HEK293 (cell line): ENCODE measurements at regions not wholly inside any gene's neighbourhood (a gene's known extent, or its start where the extent isn't known, plus 50 kb on each side); places are given as distances from the start of the nearest gene placed in this dataset.

Experiments used
- CTCF ChIA-PET: fragments of 350-600 bp; formaldehyde crosslinking; extraction: SDS; loops from one replicate; lab custom pipeline; 2021; ENCODE audit warnings: antibody characterized with exemption; lab: Yijun Ruan, JAX
- POLR2A ChIA-PET: fragments of 300-600 bp; formaldehyde crosslinking; extraction: SDS; loops from one replicate; lab custom pipeline; 2020; ENCODE audit warnings: antibody characterized with exemption, inconsistent platforms; lab: Yijun Ruan, JAX
- H3K27ac ChIP-seq: fragments of 200-500 bp; sonication (Bioruptor generic); 2 replicates; pipeline ENCODE4 v1.5.1; 2014; ENCODE audit warnings: low read depth, low read length, control low read depth, inconsistent platforms; ENCODE audit errors: extremely low read depth
- H3K36me3 ChIP-seq, 2 experiments: fragments of 200-500 bp in 1 of 2; sonication (Bioruptor generic) in 1 of 2; 1 replicate in 1 of 2; 2 replicates in 1 of 2; pipeline ENCODE4 v1.5.1; 2014 to 2017; ENCODE audit warnings: inconsistent platforms in 2 of 2, low read length in 2 of 2; ENCODE audit not compliant: control insufficient read depth in 2 of 2, insufficient read depth in 1 of 2
- H3K4me1 ChIP-seq: fragments of 200-500 bp; sonication (Bioruptor generic); 2 replicates; pipeline ENCODE4 v1.5.1; 2014; ENCODE audit warnings: mild to moderate bottlenecking, low read length, inconsistent platforms; ENCODE audit not compliant: control insufficient read depth, insufficient read depth
- H3K4me3 ChIP-seq: 2 replicates; pipeline ENCODE4 v1.5.1; 2011; ENCODE audit warnings: low read depth, mild to moderate bottlenecking, control low read depth, low read length, moderate library complexity
- H3K9me3 ChIP-seq: fragments of 200-500 bp; sonication (Bioruptor generic); 2 replicates; pipeline ENCODE4 v1.5.1; 2014; ENCODE audit warnings: low read depth, low read length, inconsistent platforms; ENCODE audit not compliant: control insufficient read depth, insufficient read depth
- KLF1 ChIP-seq: fragments of 450-650 bp; formaldehyde crosslinking; IDR thresholded peaks from 2 replicates; pipeline ENCODE4 v1.5.1; 2016; ENCODE audit warnings: missing biosample characterization, missing genetic modification characterization
- KLF16 ChIP-seq: fragments of 450-650 bp; formaldehyde crosslinking; IDR thresholded peaks from 2 replicates; pipeline ENCODE4 v1.5.1; 2017; ENCODE audit warnings: missing biosample characterization, missing genetic modification characterization
- PRDM1 ChIP-seq: fragments of 450-650 bp; formaldehyde crosslinking; IDR thresholded peaks from 2 replicates; pipeline ENCODE4; 2016; ENCODE audit warnings: missing biosample characterization, missing genetic modification characterization
- RBAK ChIP-seq: fragments of 450-650 bp; formaldehyde crosslinking; IDR thresholded peaks from 2 replicates; pipeline ENCODE4 v1.5.1; 2016; ENCODE audit warnings: missing biosample characterization, missing genetic modification characterization
- SCRT2 ChIP-seq: fragments of 450-650 bp; formaldehyde crosslinking; IDR thresholded peaks from 2 replicates; pipeline ENCODE4 v1.5.1; 2016; ENCODE audit warnings: missing biosample characterization, missing genetic modification characterization
- SP2 ChIP-seq: fragments of 450-650 bp; formaldehyde crosslinking; IDR thresholded peaks from 2 replicates; pipeline ENCODE4 v1.5.1; 2016; ENCODE audit warnings: missing biosample characterization, missing genetic modification characterization
- TCF7L2 ChIP-seq: IDR thresholded peaks from 2 replicates; pipeline ENCODE4 v1.6.1; 2011; ENCODE audit warnings: low read depth, mild to moderate bottlenecking, inconsistent platforms, low read length, moderate library complexity, borderline replicate concordance
- YY2 ChIP-seq: fragments of 450-650 bp; formaldehyde crosslinking; IDR thresholded peaks from 2 replicates; pipeline ENCODE4 v1.5.1; 2016; ENCODE audit warnings: missing biosample characterization, missing genetic modification characterization
- ZFP41 ChIP-seq: fragments of 450-650 bp; formaldehyde crosslinking; IDR thresholded peaks from 2 replicates; pipeline ENCODE4 v1.5.1; 2016; ENCODE audit warnings: missing biosample characterization, missing genetic modification characterization, borderline replicate concordance
- ZNF112 ChIP-seq: fragments of 450-650 bp; formaldehyde crosslinking; IDR thresholded peaks from 2 replicates; pipeline ENCODE4 v1.5.0; 2017; ENCODE audit warnings: missing biosample characterization, missing genetic modification characterization
- ZNF16 ChIP-seq: fragments of 450-650 bp; formaldehyde crosslinking; IDR thresholded peaks from 2 replicates; pipeline ENCODE4 v1.5.1; 2016; ENCODE audit warnings: low read depth, missing biosample characterization, missing genetic modification characterization
- ZNF311 ChIP-seq: fragments of 450-650 bp; formaldehyde crosslinking; IDR thresholded peaks from 2 replicates; pipeline ENCODE4 v1.5.1; 2017; ENCODE audit warnings: missing biosample characterization, missing genetic modification characterization, borderline replicate concordance
- ZNF350 ChIP-seq: fragments of 450-650 bp; formaldehyde crosslinking; IDR thresholded peaks from 2 replicates; pipeline ENCODE4 v1.5.0; 2017; ENCODE audit warnings: missing biosample characterization, mild to moderate bottlenecking, missing genetic modification characterization
- ZNF423 ChIP-seq: fragments of 450-650 bp; formaldehyde crosslinking; IDR thresholded peaks from 2 replicates; pipeline ENCODE4 v1.5.1; 2016; ENCODE audit warnings: missing biosample characterization, missing genetic modification characterization
- ZNF521 ChIP-seq: fragments of 450-650 bp; formaldehyde crosslinking; IDR thresholded peaks from 2 replicates; pipeline ENCODE4 v1.5.1; 2017; ENCODE audit warnings: missing biosample characterization, mild to moderate bottlenecking, missing genetic modification characterization
- ZNF529 ChIP-seq: fragments of 450-650 bp; formaldehyde crosslinking; IDR thresholded peaks from 2 replicates; pipeline ENCODE4 v1.5.1; 2017; ENCODE audit warnings: missing genetic modification characterization, missing biosample characterization; ENCODE audit not compliant: insufficient replicate concordance
- ZNF623 ChIP-seq: fragments of 450-650 bp; formaldehyde crosslinking; IDR thresholded peaks from 2 replicates; pipeline ENCODE4 v1.5.1; 2016; ENCODE audit warnings: missing biosample characterization, missing genetic modification characterization
- ZNF629 ChIP-seq: fragments of 450-650 bp; formaldehyde crosslinking; IDR thresholded peaks from 2 replicates; pipeline ENCODE4 v1.5.1; 2017; ENCODE audit warnings: missing biosample characterization, missing genetic modification characterization
- ZNF670 ChIP-seq: fragments of 450-650 bp; formaldehyde crosslinking; IDR thresholded peaks from 2 replicates; pipeline ENCODE4 v1.5.1; 2016; ENCODE audit warnings: missing biosample characterization, missing genetic modification characterization, low read depth
- ZNF747 ChIP-seq: fragments of 450-650 bp; formaldehyde crosslinking; IDR thresholded peaks from 2 replicates; pipeline ENCODE4 v1.5.1; 2016; ENCODE audit warnings: missing biosample characterization, missing genetic modification characterization
- ZNF830 ChIP-seq: fragments of 450-650 bp; IDR thresholded peaks from 2 replicates; pipeline ENCODE4 v1.5.0; 2018; ENCODE audit warnings: missing biosample characterization, missing genetic modification characterization, low read depth, mild to moderate bottlenecking, moderate library complexity
- ZSCAN30 ChIP-seq: fragments of 450-650 bp; IDR thresholded peaks from 2 replicates; pipeline ENCODE4 v1.5.1; 2018; ENCODE audit warnings: missing biosample characterization, mild to moderate bottlenecking, missing genetic modification characterization, moderate library complexity
- TF ChIP-seq, protein P1 (sequence below): fragments of 450-650 bp; IDR thresholded peaks from 2 replicates; pipeline ENCODE4 v1.5.1; 2018; ENCODE audit warnings: missing biosample characterization, mild to moderate bottlenecking, missing genetic modification characterization
- TF ChIP-seq, protein P2 (sequence below): fragments of 450-650 bp; formaldehyde crosslinking; IDR thresholded peaks from 2 replicates; pipeline ENCODE4 v1.5.1; 2017; ENCODE audit warnings: missing biosample characterization, missing genetic modification characterization
- TF ChIP-seq, protein P3 (sequence below): fragments of 450-650 bp; formaldehyde crosslinking; IDR thresholded peaks from 2 replicates; pipeline ENCODE4 v1.5.1; 2016; ENCODE audit warnings: missing biosample characterization, missing genetic modification characterization
- TF ChIP-seq, protein P4 (sequence below): fragments of 450-650 bp; formaldehyde crosslinking; IDR thresholded peaks from 2 replicates; pipeline ENCODE4 v1.5.1; 2017; ENCODE audit warnings: missing biosample characterization, missing genetic modification characterization
- TF ChIP-seq, protein P5 (sequence below): fragments of 450-650 bp; formaldehyde crosslinking; IDR thresholded peaks from 2 replicates; pipeline ENCODE4 v1.5.1; 2016; ENCODE audit warnings: missing biosample characterization, missing genetic modification characterization, low read depth
- TF ChIP-seq, protein P6 (sequence below): fragments of 450-650 bp; formaldehyde crosslinking; IDR thresholded peaks from 2 replicates; pipeline ENCODE4 v1.5.1; 2016; ENCODE audit warnings: missing biosample characterization, missing genetic modification characterization

DNA sequence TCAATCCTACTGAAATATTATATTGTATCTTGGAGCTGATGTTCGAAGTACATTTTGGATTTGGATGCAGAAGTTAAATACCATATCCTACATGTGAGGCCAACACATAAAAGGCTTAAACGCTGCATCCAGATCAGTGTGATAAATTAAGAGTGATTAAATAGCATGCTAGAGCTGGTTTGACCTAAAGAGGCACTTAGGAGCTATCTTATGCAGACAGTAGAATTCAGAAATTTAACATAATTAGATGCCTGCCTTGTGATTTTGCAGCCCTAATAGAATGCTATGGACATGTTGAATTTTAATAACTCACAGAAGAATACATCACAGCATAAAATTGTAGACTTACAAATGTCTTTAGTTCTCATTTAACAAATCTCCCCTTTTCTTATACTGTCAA is 501.2 kb upstream of the LINC00305 start (continued):
- TF ChIP-seq ZNF350 (tag by site-specific recombination), result no peak
- TF ChIP-seq ZNF629, result no peak

DNA sequence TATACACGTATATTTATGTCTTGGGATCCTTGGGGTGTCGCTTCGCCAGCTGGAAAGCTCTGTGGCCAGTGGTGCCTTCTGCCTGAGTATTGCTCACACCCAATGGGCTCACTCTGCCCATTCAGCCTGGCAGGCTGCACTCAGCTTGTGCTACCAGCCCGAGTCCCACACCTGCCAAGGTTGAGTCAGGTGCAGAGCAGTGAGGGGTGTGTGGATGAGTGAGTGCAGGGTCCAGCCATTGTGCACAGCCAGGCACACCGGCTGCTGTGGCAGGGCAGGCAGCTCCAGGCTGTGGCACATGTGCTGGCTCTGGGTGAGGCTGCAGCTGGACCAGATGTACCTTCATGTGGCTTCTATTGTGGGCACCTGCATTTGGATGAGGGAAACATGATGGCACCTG is 496.9 kb upstream of the LINC00305 start:
- Histone ChIP-seq H3K27ac (no peak overlapping the region), H3K36me3 (no peaks in the 10 kb centered on the region), H3K4me1 (no peaks in the 10 kb centered on the region), H3K4me3 (no peak overlapping the region), H3K9me3 (no peaks in the 10 kb centered on the region)
- TF ChIP-seq TCF7L2 (no peak), ZNF311 (no peak), ZFP41 (tag by site-specific recombination) (no peak), ZNF16 (tag by site-specific recombination) (no peak), YY2 (tag by site-specific recombination) (no peak)
- TF ChIP-seq, protein P1, sequence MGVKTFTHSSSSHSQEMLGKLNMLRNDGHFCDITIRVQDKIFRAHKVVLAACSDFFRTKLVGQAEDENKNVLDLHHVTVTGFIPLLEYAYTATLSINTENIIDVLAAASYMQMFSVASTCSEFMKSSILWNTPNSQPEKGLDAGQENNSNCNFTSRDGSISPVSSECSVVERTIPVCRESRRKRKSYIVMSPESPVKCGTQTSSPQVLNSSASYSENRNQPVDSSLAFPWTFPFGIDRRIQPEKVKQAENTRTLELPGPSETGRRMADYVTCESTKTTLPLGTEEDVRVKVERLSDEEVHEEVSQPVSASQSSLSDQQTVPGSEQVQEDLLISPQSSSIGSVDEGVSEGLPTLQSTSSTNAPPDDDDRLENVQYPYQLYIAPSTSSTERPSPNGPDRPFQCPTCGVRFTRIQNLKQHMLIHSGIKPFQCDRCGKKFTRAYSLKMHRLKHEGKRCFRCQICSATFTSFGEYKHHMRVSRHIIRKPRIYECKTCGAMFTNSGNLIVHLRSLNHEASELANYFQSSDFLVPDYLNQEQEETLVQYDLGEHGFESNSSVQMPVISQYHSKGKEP (tag by site-specific recombination), result no peak
- TF ChIP-seq, protein P2, sequence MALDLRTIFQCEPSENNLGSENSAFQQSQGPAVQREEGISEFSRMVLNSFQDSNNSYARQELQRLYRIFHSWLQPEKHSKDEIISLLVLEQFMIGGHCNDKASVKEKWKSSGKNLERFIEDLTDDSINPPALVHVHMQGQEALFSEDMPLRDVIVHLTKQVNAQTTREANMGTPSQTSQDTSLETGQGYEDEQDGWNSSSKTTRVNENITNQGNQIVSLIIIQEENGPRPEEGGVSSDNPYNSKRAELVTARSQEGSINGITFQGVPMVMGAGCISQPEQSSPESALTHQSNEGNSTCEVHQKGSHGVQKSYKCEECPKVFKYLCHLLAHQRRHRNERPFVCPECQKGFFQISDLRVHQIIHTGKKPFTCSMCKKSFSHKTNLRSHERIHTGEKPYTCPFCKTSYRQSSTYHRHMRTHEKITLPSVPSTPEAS (tag by site-specific recombination), result no peak
- ChIA-PET POLR2A (no interaction called here), CTCF (no interaction called here)

DNA sequence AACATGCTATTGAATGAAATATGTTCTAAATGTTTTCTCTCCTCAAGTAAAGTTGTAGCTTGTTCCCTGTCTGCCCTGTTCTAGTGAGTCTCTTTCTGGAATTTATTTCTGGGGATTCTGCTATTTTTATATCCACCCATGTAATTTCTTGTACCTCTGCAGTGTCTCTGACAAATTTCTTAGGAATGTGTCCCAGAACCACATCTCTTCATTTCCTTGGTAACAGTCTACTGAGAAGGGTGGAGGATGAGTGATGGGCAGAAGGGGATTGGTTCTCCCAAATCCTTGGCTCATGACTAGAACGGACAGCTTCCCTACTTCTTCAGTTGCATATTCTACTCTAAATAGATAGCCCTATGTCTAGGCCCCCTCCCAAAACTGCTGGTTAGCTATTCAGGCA is 490.6 kb upstream of the LINC00305 start:
- H3K27ac ChIP-seq, result no peak overlapping the region
- ChIA-PET CTCF (no interaction called here), POLR2A (no interaction called here)
- no peak overlapping the region for H3K4me3 ChIP-seq
- no peaks in the 10 kb centered on the region for H3K36me3 ChIP-seq
- no peaks in the 10 kb centered on the region for H3K9me3 ChIP-seq
- TF ChIP-seq KLF1 (tag by site-specific recombination) (no peak), ZNF521 (tag by site-specific recombination) (no peak), ZNF529 (tag by site-specific recombination) (no peak), ZNF670 (tag by site-specific recombination) (no peak), ZNF112 (tag by site-specific recombination) (no peak), SCRT2 (tag by site-specific recombination) (no peak), ZNF830 (tag by site-specific recombination) (no peak), KLF16 (tag by site-specific recombination) (no peak), RBAK (tag by site-specific recombination) (no peak), ZSCAN30 (tag by site-specific recombination) (no peak), ZNF629 (no peak), ZNF423 (no peak), SP2 (tag by site-specific recombination) (no peak), ZNF747 (tag by site-specific recombination) (no peak), PRDM1 (tag by site-specific recombination) (no peak), ZNF623 (tag by site-specific recombination) (no peak)
- TF ChIP-seq, protein P3, sequence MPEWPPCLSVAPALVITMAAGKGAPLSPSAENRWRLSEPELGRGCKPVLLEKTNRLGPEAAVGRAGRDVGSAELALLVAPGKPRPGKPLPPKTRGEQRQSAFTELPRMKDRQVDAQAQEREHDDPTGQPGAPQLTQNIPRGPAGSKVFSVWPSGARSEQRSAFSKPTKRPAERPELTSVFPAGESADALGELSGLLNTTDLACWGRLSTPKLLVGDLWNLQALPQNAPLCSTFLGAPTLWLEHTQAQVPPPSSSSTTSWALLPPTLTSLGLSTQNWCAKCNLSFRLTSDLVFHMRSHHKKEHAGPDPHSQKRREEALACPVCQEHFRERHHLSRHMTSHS (tag by site-specific recombination), result no peak
- TF ChIP-seq, protein P4, sequence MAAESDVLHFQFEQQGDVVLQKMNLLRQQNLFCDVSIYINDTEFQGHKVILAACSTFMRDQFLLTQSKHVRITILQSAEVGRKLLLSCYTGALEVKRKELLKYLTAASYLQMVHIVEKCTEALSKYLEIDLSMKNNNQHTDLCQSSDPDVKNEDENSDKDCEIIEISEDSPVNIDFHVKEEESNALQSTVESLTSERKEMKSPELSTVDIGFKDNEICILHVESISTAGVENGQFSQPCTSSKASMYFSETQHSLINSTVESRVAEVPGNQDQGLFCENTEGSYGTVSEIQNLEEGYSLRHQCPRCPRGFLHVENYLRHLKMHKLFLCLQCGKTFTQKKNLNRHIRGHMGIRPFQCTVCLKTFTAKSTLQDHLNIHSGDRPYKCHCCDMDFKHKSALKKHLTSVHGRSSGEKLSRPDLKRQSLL, result no peak
- TF ChIP-seq, protein P5, sequence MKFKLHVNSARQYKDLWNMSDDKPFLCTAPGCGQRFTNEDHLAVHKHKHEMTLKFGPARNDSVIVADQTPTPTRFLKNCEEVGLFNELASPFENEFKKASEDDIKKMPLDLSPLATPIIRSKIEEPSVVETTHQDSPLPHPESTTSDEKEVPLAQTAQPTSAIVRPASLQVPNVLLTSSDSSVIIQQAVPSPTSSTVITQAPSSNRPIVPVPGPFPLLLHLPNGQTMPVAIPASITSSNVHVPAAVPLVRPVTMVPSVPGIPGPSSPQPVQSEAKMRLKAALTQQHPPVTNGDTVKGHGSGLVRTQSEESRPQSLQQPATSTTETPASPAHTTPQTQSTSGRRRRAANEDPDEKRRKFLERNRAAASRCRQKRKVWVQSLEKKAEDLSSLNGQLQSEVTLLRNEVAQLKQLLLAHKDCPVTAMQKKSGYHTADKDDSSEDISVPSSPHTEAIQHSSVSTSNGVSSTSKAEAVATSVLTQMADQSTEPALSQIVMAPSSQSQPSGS (tag by site-specific recombination), result no peak
- TF ChIP-seq, protein P6, sequence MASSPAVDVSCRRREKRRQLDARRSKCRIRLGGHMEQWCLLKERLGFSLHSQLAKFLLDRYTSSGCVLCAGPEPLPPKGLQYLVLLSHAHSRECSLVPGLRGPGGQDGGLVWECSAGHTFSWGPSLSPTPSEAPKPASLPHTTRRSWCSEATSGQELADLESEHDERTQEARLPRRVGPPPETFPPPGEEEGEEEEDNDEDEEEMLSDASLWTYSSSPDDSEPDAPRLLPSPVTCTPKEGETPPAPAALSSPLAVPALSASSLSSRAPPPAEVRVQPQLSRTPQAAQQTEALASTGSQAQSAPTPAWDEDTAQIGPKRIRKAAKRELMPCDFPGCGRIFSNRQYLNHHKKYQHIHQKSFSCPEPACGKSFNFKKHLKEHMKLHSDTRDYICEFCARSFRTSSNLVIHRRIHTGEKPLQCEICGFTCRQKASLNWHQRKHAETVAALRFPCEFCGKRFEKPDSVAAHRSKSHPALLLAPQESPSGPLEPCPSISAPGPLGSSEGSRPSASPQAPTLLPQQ, result no peak
- no peaks in the 10 kb centered on the region for H3K4me1 ChIP-seq
